ENCODE measurements at regions not wholly inside any gene's neighbourhood (a gene's known extent, or its start where the extent isn't known, plus 50 kb on each side); places are given as distances from the start of the nearest gene placed in this dataset.

- ATAC-seq (peak in 1 of 4 donors; percentile 63), DNase-seq (no peak)
- Histone ChIP-seq H3K27me3 (no peaks in the 10 kb centered on the region), H3K36me3 (no peaks in the 10 kb centered on the region), H3K9me3 (no peaks in the 10 kb centered on the region), H3K4me3 (no peak overlapping the region), H3K27ac (no peak overlapping the region), H3K4me1 (no peaks in the 10 kb centered on the region)
- intact Hi-C loops (cut with DNase I) = no loop called here
- TF ChIP-seq, protein P1, sequence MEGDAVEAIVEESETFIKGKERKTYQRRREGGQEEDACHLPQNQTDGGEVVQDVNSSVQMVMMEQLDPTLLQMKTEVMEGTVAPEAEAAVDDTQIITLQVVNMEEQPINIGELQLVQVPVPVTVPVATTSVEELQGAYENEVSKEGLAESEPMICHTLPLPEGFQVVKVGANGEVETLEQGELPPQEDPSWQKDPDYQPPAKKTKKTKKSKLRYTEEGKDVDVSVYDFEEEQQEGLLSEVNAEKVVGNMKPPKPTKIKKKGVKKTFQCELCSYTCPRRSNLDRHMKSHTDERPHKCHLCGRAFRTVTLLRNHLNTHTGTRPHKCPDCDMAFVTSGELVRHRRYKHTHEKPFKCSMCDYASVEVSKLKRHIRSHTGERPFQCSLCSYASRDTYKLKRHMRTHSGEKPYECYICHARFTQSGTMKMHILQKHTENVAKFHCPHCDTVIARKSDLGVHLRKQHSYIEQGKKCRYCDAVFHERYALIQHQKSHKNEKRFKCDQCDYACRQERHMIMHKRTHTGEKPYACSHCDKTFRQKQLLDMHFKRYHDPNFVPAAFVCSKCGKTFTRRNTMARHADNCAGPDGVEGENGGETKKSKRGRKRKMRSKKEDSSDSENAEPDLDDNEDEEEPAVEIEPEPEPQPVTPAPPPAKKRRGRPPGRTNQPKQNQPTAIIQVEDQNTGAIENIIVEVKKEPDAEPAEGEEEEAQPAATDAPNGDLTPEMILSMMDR (IDR thresholded peaks at IDR 0.05) = no peak
- TF ChIP-seq POLR2A (IDR thresholded peaks at IDR 0.05) = no peak
These were observed 249.3 kb downstream of the ZNF674 start for GRCh38 chrX:46295963-46296362.

- DNase-seq = no peak
- Histone ChIP-seq H3K27me3 (no peaks in the 10 kb centered on the region), H3K27ac (no peak overlapping the region), H3K36me3 (no peaks in the 10 kb centered on the region), H3K4me3 (no peak overlapping the region), H3K9me3 (no peaks in the 10 kb centered on the region), H3K4me1 (no peaks in the 10 kb centered on the region)
- no peak for TF ChIP-seq POLR2A (IDR thresholded peaks at IDR 0.05)
- no peak for ATAC-seq
- intact Hi-C loops (cut with DNase I) = no loop called here
These were observed 251.0 kb downstream of the ZNF674 start for GRCh38 chrX:46294234-46294633.

GRCh38 chrX:46279925-46280313 lies 265.3 kb downstream of the ZNF674 start:
- WGBS (ENCODE audit: insufficient coverage, low coverage, low lambda C conversion rate, missing lambda C conversion rate) = 54% methylated on average over 3 of the region's 3 CpGs
- H3K36me3 ChIP-seq = no peaks in the 10 kb centered on the region

GRCh38 chrX:46279214-46279924 lies 265.9 kb downstream of the ZNF674 start:
- WGBS (ENCODE audit: insufficient coverage, low coverage, low lambda C conversion rate, missing lambda C conversion rate) = 29% methylated on average over 4 of the region's 4 CpGs
- intact Hi-C loops (cut with DNase I) = no loop called here
- Histone ChIP-seq H3K4me3 (no peak overlapping the region), H3K27me3 (no peaks in the 10 kb centered on the region), H3K9me3 (no peaks in the 10 kb centered on the region), H3K27ac (no peak overlapping the region), H3K36me3 (no peaks in the 10 kb centered on the region), H3K4me1 (no peaks in the 10 kb centered on the region)
- no peak for DNase-seq
- ATAC-seq = no peak
- TF ChIP-seq, protein P1 (IDR thresholded peaks at IDR 0.05) = no peak
- no peak for TF ChIP-seq POLR2A (IDR thresholded peaks at IDR 0.05)

More at GRCh38 chrX:46279925-46280313, 265.3 kb downstream of the ZNF674 start:
- Histone ChIP-seq H3K4me3 (no peak overlapping the region), H3K27ac (no peak overlapping the region), H3K27me3 (no peaks in the 10 kb centered on the region), H3K9me3 (no peaks in the 10 kb centered on the region), H3K4me1 (no peaks in the 10 kb centered on the region)
- intact Hi-C loops (cut with DNase I) = no loop called here
- TF ChIP-seq, protein P1 (IDR thresholded peaks at IDR 0.05) = no peak
- TF ChIP-seq POLR2A (IDR thresholded peaks at IDR 0.05) = no peak
- ATAC-seq (no peak), DNase-seq (no peak)

DNA sequence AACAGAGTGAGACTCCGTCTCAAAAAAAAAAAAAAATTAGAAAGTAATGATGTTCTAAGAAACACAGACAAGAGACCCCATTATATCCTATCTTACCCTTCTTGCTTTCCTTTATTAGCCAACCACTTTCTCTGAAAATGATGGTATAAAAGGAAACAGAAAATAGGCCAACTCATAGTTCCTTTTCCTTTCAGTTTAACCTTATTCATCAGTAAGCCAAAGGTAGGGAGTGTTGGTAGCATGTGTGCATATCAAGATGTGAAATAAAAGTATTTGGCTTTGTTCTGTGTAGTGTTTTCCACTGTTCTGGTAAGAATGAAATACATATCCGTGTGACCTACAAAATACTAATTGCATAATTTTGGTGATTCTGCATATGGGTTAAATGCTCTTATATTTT lies 266.6 kb downstream of the ZNF674 start:
- no peaks in the 10 kb centered on the region for H3K4me1 ChIP-seq
- ATAC-seq (no peak), DNase-seq (no peak)
- WGBS (ENCODE audit: insufficient coverage, low coverage, low lambda C conversion rate, missing lambda C conversion rate) = 57% methylated on average over 2 of the region's 2 CpGs
- intact Hi-C loops (cut with DNase I) = no loop called here
- H3K9me3 ChIP-seq = no peaks in the 10 kb centered on the region
- H3K4me3 ChIP-seq = no peak overlapping the region
- no peak overlapping the region for H3K27ac ChIP-seq
- no peaks in the 10 kb centered on the region for H3K27me3 ChIP-seq
- TF ChIP-seq, protein P1 (IDR thresholded peaks at IDR 0.05) = no peak
- TF ChIP-seq POLR2A (IDR thresholded peaks at IDR 0.05) = no peak
- no peaks in the 10 kb centered on the region for H3K36me3 ChIP-seq
